ENCODE measurements at regions not wholly inside any gene's neighbourhood (a gene's known extent, or its start where the extent isn't known, plus 50 kb on each side); places are given as distances from the start of the nearest gene placed in this dataset.

GRCh38 chr3:150077581-150078247 is 107.0 kb upstream of the PFN2 start:
- TF ChIP-seq ZNF589 (CRISPR knock-in tag; IDR thresholded peaks at IDR 0.05; ENCODE audit: low read depth) (no peak), ZNF586 (CRISPR knock-in tag; conservative IDR thresholded peaks at IDR 0.05) (no peak)
